ENCODE measurements at regions not wholly inside any gene's neighbourhood (a gene's known extent, or its start where the extent isn't known, plus 50 kb on each side); places are given as distances from the start of the nearest gene placed in this dataset.
"Not testable (repeated sequence)": the region's sequence is repeated elsewhere in the genome, so short reads cannot be mapped to it uniquely, and the experiment has no call there.

- DNase-seq, result no peak
Measured at GRCh38 chr5:119694284-119694683, 64.9 kb downstream of the FAM170A start.

GRCh38 chr5:119706049-119706448, 76.7 kb downstream of the FAM170A start:
- DNase-seq, result no peak

GRCh38 chr5:119708076-119708790, 78.9 kb downstream of the FAM170A start:
- no peak for DNase-seq

GRCh38 chr5:119721775-119722174, 92.4 kb downstream of the FAM170A start:
- DNase-seq, result no peak

- DNase-seq, result not testable (repeated sequence)
Measured at GRCh38 chr5:119725291-119725690, 95.9 kb downstream of the FAM170A start.

GRCh38 chr5:119726544-119726943, 97.2 kb downstream of the FAM170A start:
- DNase-seq, result no peak

GRCh38 chr5:119740225-119740624, 110.9 kb downstream of the FAM170A start:
- no peak for DNase-seq

- DNase-seq, result no peak
Measured at GRCh38 chr5:119741691-119742090, 112.3 kb downstream of the FAM170A start.

- no peak for DNase-seq
Measured at GRCh38 chr5:119742311-119742710, 113.0 kb downstream of the FAM170A start.

- DNase-seq, result peak in 1 of 2 donors; percentile 36
Measured at GRCh38 chr5:119743927-119744326, 114.6 kb downstream of the FAM170A start.

GRCh38 chr5:119745976-119746375, 116.6 kb downstream of the FAM170A start:
- no peak for DNase-seq

GRCh38 chr5:119746984-119747383, 117.6 kb downstream of the FAM170A start:
- no peak for DNase-seq

GRCh38 chr5:119750887-119751733, 121.8 kb downstream of the FAM170A start:
- no peak for DNase-seq

- no peak for DNase-seq
Measured at GRCh38 chr5:119751734-119752094, 122.4 kb downstream of the FAM170A start.

- DNase-seq, result no peak
Measured at GRCh38 chr5:119752921-119753886, 123.8 kb downstream of the FAM170A start.

GRCh38 chr5:119754825-119755224, 125.5 kb downstream of the FAM170A start:
- DNase-seq, result not testable (repeated sequence)

GRCh38 chr5:119757276-119757675, 127.9 kb downstream of the FAM170A start:
- DNase-seq, result no peak

GRCh38 chr5:119769695-119770693, 140.6 kb downstream of the FAM170A start:
- not testable (repeated sequence) for DNase-seq

- DNase-seq, result not testable (repeated sequence)
Measured at GRCh38 chr5:119780145-119780544, 150.8 kb downstream of the FAM170A start.

GRCh38 chr5:119785057-119785456, 155.7 kb downstream of the FAM170A start:
- DNase-seq, result no peak

GRCh38 chr5:119789406-119790117, 160.2 kb downstream of the FAM170A start:
- no peak for DNase-seq
